ENCODE measurements at regions not wholly inside any gene's neighbourhood (a gene's known extent, or its start where the extent isn't known, plus 50 kb on each side); places are given as distances from the start of the nearest gene placed in this dataset.

DNA sequence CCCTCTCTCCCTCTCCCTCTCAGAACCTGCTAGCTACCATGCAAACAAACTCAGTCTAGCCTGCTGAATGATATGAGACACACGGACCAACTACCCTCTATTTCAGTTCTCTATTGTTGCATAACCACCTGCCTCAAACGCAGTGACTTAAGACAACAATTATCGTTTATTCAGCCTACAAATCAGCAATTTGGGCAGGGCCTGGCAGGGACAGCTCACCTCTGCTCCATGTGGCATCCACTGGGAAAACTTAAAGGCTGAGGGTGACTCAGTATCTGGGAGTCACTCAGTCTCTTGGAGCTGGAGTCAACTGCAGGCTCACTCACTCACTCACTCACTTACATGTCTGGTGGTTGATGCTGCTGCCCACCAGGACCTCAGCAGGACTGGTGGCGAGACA lies 121.3 kb downstream of the SEC16B start:
- DNase-seq (ENCODE audit: low read depth, low spot score), result no peak

- DNase-seq (ENCODE audit: low read depth, low spot score), result no peak
Measured at GRCh38 chr1:177847843-177848242, 122.0 kb downstream of the SEC16B start.

GRCh38 chr1:177838907-177839485 lies 130.9 kb downstream of the SEC16B start:
- no peak for DNase-seq (ENCODE audit: low read depth, low spot score)

DNA sequence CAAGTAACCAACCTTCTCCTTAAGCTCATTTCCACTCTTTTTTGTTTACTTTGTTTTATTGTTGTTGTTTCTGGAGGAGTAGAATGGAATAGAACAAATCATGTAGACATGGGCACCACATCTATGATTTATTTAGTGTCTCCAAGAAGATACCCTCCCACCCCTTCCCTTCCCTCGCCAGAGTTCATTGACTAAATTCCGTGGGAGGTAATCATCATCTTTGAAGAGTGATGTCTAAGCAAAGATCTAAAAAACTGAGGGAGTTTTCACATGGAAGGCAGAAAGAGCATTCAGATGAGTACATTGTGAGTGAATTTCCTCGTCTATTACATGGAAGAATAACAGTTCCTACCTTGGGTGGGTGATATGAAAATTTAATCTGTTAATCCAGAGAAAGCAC lies 136.2 kb downstream of the SEC16B start:
- no peak for DNase-seq (ENCODE audit: low read depth, low spot score)

DNA sequence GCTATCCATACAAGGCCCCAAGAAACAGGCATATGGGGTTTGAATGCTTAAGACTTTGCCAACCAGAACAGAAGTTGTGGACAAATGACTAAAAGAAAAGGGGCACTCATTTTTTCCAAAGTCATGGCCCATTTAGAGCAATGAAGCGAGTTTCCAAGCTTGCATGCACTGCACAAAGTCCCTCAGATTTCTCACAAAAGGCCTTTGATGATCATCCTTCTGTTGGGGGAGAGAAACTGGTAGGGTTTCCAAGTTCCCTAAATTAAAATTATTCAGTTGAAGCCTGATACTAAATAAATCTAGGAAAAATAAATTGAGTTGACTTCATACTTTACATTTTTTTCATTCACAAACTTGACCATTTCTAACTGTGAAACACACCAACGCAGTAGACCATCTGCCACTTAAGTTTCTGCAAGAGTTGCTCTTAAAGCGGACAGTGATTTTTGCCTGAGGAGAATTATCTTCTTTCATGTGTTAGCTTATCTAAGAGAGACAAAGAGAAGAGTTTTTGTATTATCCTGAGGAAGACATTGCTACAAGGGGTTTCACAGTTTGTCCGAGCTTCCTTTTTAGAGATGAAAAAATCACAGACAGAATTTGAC lies 139.2 kb downstream of the SEC16B start:
- DNase-seq (ENCODE audit: low read depth, low spot score), result no peak

- no peak for DNase-seq (ENCODE audit: low read depth, low spot score)
Measured at GRCh38 chr1:177825276-177825901, 144.5 kb downstream of the SEC16B start.

- no peak for DNase-seq (ENCODE audit: low read depth, low spot score)
Measured at GRCh38 chr1:177824508-177824982, 145.3 kb downstream of the SEC16B start.

DNA sequence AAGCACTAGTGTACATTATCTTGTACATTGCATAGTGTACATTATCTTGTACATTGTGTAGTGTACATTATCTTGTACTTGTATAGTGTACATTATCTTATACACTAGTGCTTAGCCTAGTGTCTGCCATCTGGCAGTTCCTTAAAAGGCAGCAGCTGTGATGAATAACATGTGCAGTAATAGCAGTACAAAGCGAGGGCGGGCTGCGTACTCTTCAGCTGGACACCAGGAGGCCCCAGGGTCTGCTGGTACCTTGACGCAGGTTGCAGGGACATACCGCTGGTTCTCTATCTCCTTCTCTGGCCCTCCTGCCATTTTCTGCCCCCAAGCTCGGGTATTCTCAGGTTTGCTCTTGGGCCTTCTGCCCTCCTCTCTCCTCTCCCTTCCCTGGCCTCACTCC lies 149.6 kb downstream of the SEC16B start:
- no peak for DNase-seq (ENCODE audit: low read depth, low spot score)

GRCh38 chr1:177817937-177818875 lies 151.7 kb downstream of the SEC16B start:
- no peak for DNase-seq (ENCODE audit: low read depth, low spot score)

DNA sequence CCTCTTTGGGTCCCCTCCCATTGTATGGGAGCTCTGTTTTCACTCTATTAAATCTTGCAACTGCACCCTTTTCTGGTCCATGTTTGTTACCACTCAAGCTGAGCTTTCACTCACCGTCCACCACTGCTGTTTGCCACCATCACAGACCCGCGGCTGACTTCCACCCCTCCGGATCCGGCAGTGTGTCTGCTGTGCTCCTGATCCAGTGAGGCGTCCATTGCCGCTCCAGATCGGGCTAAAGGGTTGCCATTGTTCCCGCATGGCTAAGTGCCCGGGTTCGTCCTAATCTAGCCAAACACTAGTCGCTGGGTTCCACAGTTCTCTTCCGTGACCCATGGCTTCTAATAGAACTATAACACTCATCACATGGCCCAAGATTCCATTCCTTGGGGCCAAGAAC lies 157.2 kb downstream of the SEC16B start:
- DNase-seq (ENCODE audit: low read depth, low spot score), result no peak

DNA sequence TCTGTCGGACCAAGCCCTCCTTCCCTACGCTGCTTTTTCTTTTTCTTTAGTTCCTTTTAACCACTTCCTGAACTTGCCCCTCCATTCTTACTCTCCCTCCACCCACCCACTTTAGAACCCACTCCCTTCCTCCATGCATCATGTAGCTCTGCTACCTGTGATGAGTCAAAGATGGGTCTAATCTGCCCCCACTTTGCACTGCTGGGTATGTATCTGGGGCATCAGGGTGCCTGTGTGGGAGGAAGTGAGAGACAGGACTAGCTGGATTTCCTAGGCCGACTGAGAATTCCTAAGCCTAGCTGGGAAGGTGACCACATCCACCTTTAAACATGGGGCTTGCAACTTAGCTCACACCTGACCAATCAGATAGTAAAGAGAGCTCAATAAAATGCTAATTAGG lies 157.7 kb downstream of the SEC16B start:
- no peak for DNase-seq (ENCODE audit: low read depth, low spot score)

- no peak for DNase-seq (ENCODE audit: low read depth, low spot score)
Measured at GRCh38 chr1:177811429-177811828, 158.4 kb downstream of the SEC16B start.

- DNase-seq (ENCODE audit: low read depth, low spot score), result no peak
Measured at GRCh38 chr1:177809819-177810218, 160.0 kb downstream of the SEC16B start.

DNA sequence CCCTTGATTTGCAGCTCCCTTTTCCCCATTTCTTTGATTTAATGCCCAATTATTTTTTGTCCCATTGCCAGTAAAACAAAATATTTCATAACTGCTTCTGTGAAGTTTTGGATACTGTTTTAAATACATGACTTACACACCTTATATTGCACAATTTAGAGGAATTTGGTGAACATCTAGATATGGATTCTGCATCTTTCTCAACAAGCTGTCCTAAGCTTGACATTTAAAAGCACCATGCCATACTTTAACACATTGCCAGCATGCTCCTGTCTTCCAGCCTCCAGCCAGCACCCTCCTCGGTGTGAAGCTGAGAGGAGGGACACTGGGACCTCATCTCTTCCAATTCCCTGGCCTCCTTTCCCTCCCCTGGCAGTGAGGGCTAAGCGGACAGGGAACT lies 167.6 kb downstream of the SEC16B start:
- DNase-seq (ENCODE audit: low read depth, low spot score), result no peak

DNA sequence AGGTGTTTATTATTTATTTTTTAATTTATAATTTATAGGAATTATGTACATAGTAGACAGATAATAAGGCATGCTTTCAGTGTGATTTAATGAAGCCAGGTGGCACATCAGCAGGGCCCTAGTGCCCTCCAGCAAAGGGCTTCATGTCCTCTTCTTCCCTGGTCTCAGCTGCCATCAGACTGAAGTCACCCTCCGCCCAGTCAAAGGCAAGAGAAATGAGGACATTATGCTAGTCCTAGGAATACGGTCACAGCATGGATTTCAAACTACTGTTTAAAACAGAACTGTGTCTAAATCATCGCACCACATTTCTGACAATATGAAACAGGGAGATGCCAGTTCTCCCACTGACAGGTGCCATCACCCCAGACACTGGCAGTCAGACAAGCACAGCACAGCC lies 168.1 kb downstream of the SEC16B start:
- no peak for DNase-seq (ENCODE audit: low read depth, low spot score)

GRCh38 chr1:177800400-177801088 lies 169.3 kb downstream of the SEC16B start:
- DNase-seq (ENCODE audit: low read depth, low spot score), result no peak

- no peak for DNase-seq (ENCODE audit: low read depth, low spot score)
Measured at GRCh38 chr1:177799746-177800145, 170.1 kb downstream of the SEC16B start.

GRCh38 chr1:177798614-177799013 lies 171.2 kb downstream of the SEC16B start:
- DNase-seq (ENCODE audit: low read depth, low spot score), result no peak

- no peak for DNase-seq (ENCODE audit: low read depth, low spot score)
Measured at GRCh38 chr1:177796561-177796960, 173.3 kb downstream of the SEC16B start.

DNA sequence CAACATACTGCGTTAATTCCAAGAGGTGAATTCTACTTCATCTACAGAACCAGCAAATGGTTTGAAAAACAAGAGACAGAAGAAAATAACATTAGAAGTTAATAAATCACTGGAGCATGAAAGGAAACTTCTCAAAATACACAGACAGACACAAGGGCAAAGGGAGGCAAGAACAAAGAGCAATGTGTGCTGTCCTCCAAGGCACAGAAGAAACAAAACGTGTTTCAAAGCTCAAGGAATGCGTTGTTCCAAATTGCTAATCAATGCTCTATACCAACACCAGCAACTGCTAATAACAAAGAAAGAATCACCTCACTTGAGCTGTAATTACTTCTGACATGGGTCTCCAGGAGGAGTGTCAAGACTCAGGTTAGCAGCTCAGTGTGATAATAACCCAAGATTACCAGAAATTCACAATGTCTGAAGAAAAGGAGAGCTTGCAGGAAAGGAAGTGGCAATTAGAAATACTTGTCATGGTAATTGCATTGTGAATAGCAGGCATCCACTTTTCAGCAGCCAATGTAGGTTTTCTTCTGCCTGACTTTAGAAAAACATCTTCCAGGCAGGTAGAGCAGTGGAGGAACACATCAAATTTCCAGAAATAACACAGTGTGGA lies 175.4 kb downstream of the SEC16B start:
- no peak for DNase-seq (ENCODE audit: low read depth, low spot score)

DNA sequence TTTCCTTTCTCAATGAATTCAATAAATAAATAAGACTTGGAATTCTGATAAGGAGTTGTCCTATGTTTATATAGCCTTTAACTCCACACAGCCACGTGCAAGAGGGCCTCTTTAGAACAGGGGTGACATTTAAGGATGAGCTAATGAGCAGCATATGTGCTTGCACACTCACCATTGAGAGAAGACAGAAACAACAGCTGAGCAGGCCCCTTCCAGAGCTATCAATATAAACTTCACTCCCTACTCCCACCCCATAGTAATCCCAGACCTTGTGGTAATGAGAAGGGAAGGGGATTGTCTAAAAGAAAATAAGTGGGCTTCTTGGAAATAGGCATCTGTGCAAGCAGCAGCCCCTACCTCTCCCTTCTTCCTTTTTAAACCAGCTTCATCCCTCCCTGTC lies 176.0 kb downstream of the SEC16B start:
- DNase-seq (ENCODE audit: low read depth, low spot score), result no peak

All from smooth muscle cell of the brain vasculature (primary cell).